HCT116 (cell line): ENCODE measurements at regions not wholly inside any gene's neighbourhood (a gene's known extent, or its start where the extent isn't known, plus 50 kb on each side); places are given as distances from the start of the nearest gene placed in this dataset.

Source experiments
- ATAC-seq: fragments of 200-7000 bp; cut with Tn5 transposase; 2 replicates; pipeline ENCODE4 v1.9.1; 2020; ENCODE audit warnings: mild to moderate bottlenecking, moderate library complexity
- BruUV-seq: library from RNA; stranded (reverse); fragments of 400-500 nt; replicated peaks from 2 replicates; lab custom pipeline; 2021; lab: Mats Ljungman, UMichigan
- CTCF ChIA-PET: fragments of 300-600 bp; sonication (Branson Sonifier 250); formaldehyde crosslinking; loops from one replicate; lab custom pipeline; 2021; ENCODE audit warnings: antibody characterized with exemption; lab: Charles Lee
- POLR2A ChIA-PET: fragments of 300-600, 350-600 bp; sonication (Branson Sonifier 250); formaldehyde crosslinking; loops from one replicate; lab custom pipeline; 2021; ENCODE audit warnings: antibody characterized with exemption; lab: Charles Lee
- RAD21 ChIA-PET, 2 experiments: fragments of 300-600 bp; sonication (Branson Sonifier 250); formaldehyde crosslinking; loops; one replicate each; lab custom pipeline; 2023; ENCODE audit warnings: low total read pairs in 2 of 2; ENCODE audit not compliant: uncharacterized antibody in 2 of 2, unreplicated experiment in 2 of 2, low non-redundant PET in 1 of 2; lab: Charles Lee
- DNase-seq: peaks from one replicate; pipeline ENCODE4 v3.0.0-alpha.2; 2010; ENCODE audit warnings: low read depth, low spot score
- H2AFZ ChIP-seq: fragments of 200-600 bp; shearing (Covaris generic), sonication (generic); 2 replicates; pipeline ENCODE4 v1.6.1; 2017; ENCODE audit warnings: low read depth, mixed run types, mixed read lengths, antibody characterized with exemption, low read length; ENCODE audit not compliant: poor library complexity, severe bottlenecking
- H3K27ac ChIP-seq: 2 replicates; pipeline ENCODE4 v1.5.1; 2012; ENCODE audit warnings: low read depth, low read length
- H3K27me3 ChIP-seq: fragments of 200-600 bp; sonication (generic); 2 replicates; pipeline ENCODE4 v1.6.1; 2016; ENCODE audit warnings: mixed run types, low read length, mixed read lengths; ENCODE audit not compliant: insufficient read depth
- H3K36me3 ChIP-seq, 2 experiments: fragments of 200-500 bp in 1 of 2; fragments of 200-600 bp in 1 of 2; sonication (Bioruptor generic) in 1 of 2; sonication (generic) in 1 of 2; 2 replicates each; pipeline versions ENCODE4 v1.5.1 to v1.6.1; 2014 to 2016; ENCODE audit warnings: low read length in 2 of 2, inconsistent platforms in 1 of 2, mixed read lengths in 1 of 2, mixed run types in 1 of 2; ENCODE audit not compliant: insufficient read depth in 2 of 2, control insufficient read depth in 1 of 2
- H3K4me1 ChIP-seq, 2 experiments: fragments of 200-600 bp in 1 of 2; sonication (generic) in 1 of 2; 2 replicates each; pipeline versions ENCODE4 v1.5.1 to v1.6.1; 2012 to 2017; ENCODE audit warnings: low read length in 2 of 2, inconsistent platforms in 1 of 2, mild to moderate bottlenecking in 1 of 2, mixed read lengths in 1 of 2, mixed run types in 1 of 2, moderate library complexity in 1 of 2; ENCODE audit not compliant: insufficient read depth in 2 of 2, control insufficient read depth in 1 of 2
- H3K4me2 ChIP-seq: fragments of 200-600 bp; sonication (generic); 2 replicates; pipeline ENCODE4 v1.6.1; 2017; ENCODE audit warnings: mixed run types, low read length, mixed read lengths
- H3K4me3 ChIP-seq, 2 experiments: fragments of 200-600 bp in 1 of 2; sonication (generic) in 1 of 2; replicated peaks in 1 of 2; 2 replicates each; pipeline ENCODE4 v1.5.1; 2011 to 2016; ENCODE audit warnings: low read length in 2 of 2, control low read depth in 1 of 2, low read depth in 1 of 2, mild to moderate bottlenecking in 1 of 2, mixed read lengths in 1 of 2, mixed run types in 1 of 2
- H3K79me2 ChIP-seq: fragments of 200-600 bp; sonication (generic); 2 replicates; pipeline ENCODE4 v1.6.1; 2017; ENCODE audit warnings: mild to moderate bottlenecking, mixed run types, low read length, moderate library complexity, mixed read lengths; ENCODE audit not compliant: insufficient read depth
- H3K9ac ChIP-seq: fragments of 200-600 bp; sonication (generic); 2 replicates; pipeline ENCODE4 v1.6.1; 2016; ENCODE audit warnings: low read length, mixed read lengths
- H3K9me2 ChIP-seq: fragments of 200-600 bp; sonication (generic), shearing (Covaris generic); 2 replicates; pipeline ENCODE4 v1.6.1; 2017; ENCODE audit warnings: mixed run types, mild to moderate bottlenecking, moderate library complexity; ENCODE audit not compliant: insufficient read depth
- H3K9me3 ChIP-seq, 2 experiments: fragments of 200-500 bp in 1 of 2; fragments of 200-600 bp in 1 of 2; sonication (Bioruptor generic) in 1 of 2; sonication (generic) in 1 of 2; 2 replicates each; pipeline ENCODE4 v1.6.1; 2014 to 2017; ENCODE audit warnings: low read length in 2 of 2, mixed read lengths in 2 of 2, inconsistent platforms in 1 of 2, low read depth in 1 of 2, mild to moderate bottlenecking in 1 of 2, mixed run types in 1 of 2, moderate library complexity in 1 of 2; ENCODE audit not compliant: control insufficient read depth in 1 of 2, insufficient read depth in 1 of 2
- H4K20me1 ChIP-seq: fragments of 200-600 bp; sonication (generic), shearing (Covaris generic); 2 replicates; pipeline ENCODE4 v1.6.1; 2017; ENCODE audit warnings: mixed run types, mild to moderate bottlenecking, moderate library complexity; ENCODE audit not compliant: insufficient read depth
- ATF3 ChIP-seq: IDR thresholded peaks from 2 replicates; pipeline ENCODE4 v1.6.1; 2012
- CEBPB ChIP-seq: IDR thresholded peaks from 2 replicates; pipeline ENCODE4 v1.6.1; 2012; ENCODE audit warnings: low read depth
- ELF1 ChIP-seq: IDR thresholded peaks from 2 replicates; pipeline ENCODE4 v1.6.1; 2012; ENCODE audit warnings: low read depth, borderline replicate concordance
- EZH2phosphoT487 ChIP-seq: fragments of 200-600 bp; IDR thresholded peaks from 2 replicates; pipeline ENCODE4 v1.6.1; 2018; ENCODE audit warnings: antibody characterized with exemption, borderline replicate concordance
- JUND ChIP-seq: IDR thresholded peaks from 2 replicates; pipeline ENCODE4 v1.6.1; 2012
- MAX ChIP-seq: IDR thresholded peaks from 2 replicates; pipeline ENCODE4 v1.6.1; 2012
- POLR2AphosphoS5 ChIP-seq: IDR thresholded peaks from 2 replicates; pipeline ENCODE4 v1.6.1; 2011; ENCODE audit warnings: mild to moderate bottlenecking, low read depth, low read length, moderate library complexity
- RAD21 ChIP-seq: IDR thresholded peaks from 2 replicates; pipeline ENCODE4 v1.6.1; 2012; ENCODE audit warnings: low read depth, mild to moderate bottlenecking
- REST ChIP-seq: IDR thresholded peaks from 2 replicates; pipeline ENCODE4 v1.6.1; 2012; ENCODE audit warnings: low read depth
- SP1 ChIP-seq: IDR thresholded peaks from 2 replicates; pipeline ENCODE4 v1.6.1; 2012; ENCODE audit warnings: low read depth
- SRF ChIP-seq: IDR thresholded peaks from 2 replicates; pipeline ENCODE4 v1.6.1; 2012; ENCODE audit warnings: low read depth
- YY1 ChIP-seq: IDR thresholded peaks from 2 replicates; pipeline ENCODE4 v1.6.1; 2011; ENCODE audit warnings: low read length, low read depth, moderate library complexity, mild to moderate bottlenecking; ENCODE audit not compliant: insufficient replicate concordance; ENCODE audit errors: extremely low read depth
- ZBTB33 ChIP-seq: IDR thresholded peaks from 2 replicates; pipeline ENCODE4 v1.6.1; 2011; ENCODE audit warnings: mild to moderate bottlenecking, low read length, moderate library complexity; ENCODE audit not compliant: insufficient replicate concordance; ENCODE audit errors: extremely low read depth
- ZNF274 ChIP-seq: fragments of 200-500 bp; sonication (Bioruptor generic); IDR thresholded peaks from 2 replicates; pipeline ENCODE4 v1.6.1; 2014; ENCODE audit warnings: mild to moderate bottlenecking, low read depth, low read length, inconsistent platforms
- intact Hi-C: fragments of 100-400 bp; cut with micrococcal nuclease; formaldehyde crosslinking; loops from 2 replicates; pipeline ENCODE4 v1.10.0; 2022

GRCh38 chr18:33960417-33960816 lies 264.3 kb downstream of the NOL4 start:
- H3K9me3 ChIP-seq, result peaks cover 13 to 25% of the 10 kb centered on the region in 2 experiments; a peak in 2 of 4 replicates
- CTCF ChIA-PET, result no interaction called here
- H2AFZ ChIP-seq, result no peak overlapping the region
- no peak overlapping the region for H3K9ac ChIP-seq
- H3K9me2 ChIP-seq, result no peaks in the 10 kb centered on the region
- TF ChIP-seq ATF3 (no peak), ELF1 (no peak)
- BruUV-seq, result no TSS peak
- ATAC-seq, result no peak
- no peak overlapping the region for H3K4me2 ChIP-seq
- no peak overlapping the region for H3K4me3 ChIP-seq
- POLR2A ChIA-PET, result no interaction called here
- no peaks in the 10 kb centered on the region for H4K20me1 ChIP-seq
- no peaks in the 10 kb centered on the region for H3K4me1 ChIP-seq
- no peaks in the 10 kb centered on the region for H3K36me3 ChIP-seq
- H3K79me2 ChIP-seq, result no peaks in the 10 kb centered on the region
- RAD21 ChIA-PET, result no interaction called here
- intact Hi-C loops, result no loop called here
- no peak overlapping the region for H3K27ac ChIP-seq
- DNase-seq, result no peak
- H3K27me3 ChIP-seq, result no peaks in the 10 kb centered on the region

- RAD21 ChIA-PET, result no interaction called here
- H3K36me3 ChIP-seq, result no peaks in the 10 kb centered on the region
Observed at GRCh38 chr18:33959609-33960008, 265.1 kb downstream of the NOL4 start.

More at GRCh38 chr18:33959609-33960008, 265.1 kb downstream of the NOL4 start:
- no peaks in the 10 kb centered on the region for H3K27me3 ChIP-seq
- BruUV-seq, result no TSS peak
- no peaks in the 10 kb centered on the region for H3K79me2 ChIP-seq
- no peak overlapping the region for H3K27ac ChIP-seq
- intact Hi-C loops, result no loop called here
- POLR2A ChIA-PET, result no interaction called here
- no peak for DNase-seq
- no peak for ATAC-seq
- TF ChIP-seq ATF3, result no peak
- TF ChIP-seq SP1, result no peak
- TF ChIP-seq SRF, result no peak
- TF ChIP-seq MAX, result no peak
- no peak for TF ChIP-seq EZH2phosphoT487
- no peak for TF ChIP-seq CEBPB
- TF ChIP-seq ZNF274, result no peak
- TF ChIP-seq JUND, result no peak
- TF ChIP-seq ZBTB33, result no peak
- TF ChIP-seq REST, result no peak
- TF ChIP-seq YY1, result no peak
- TF ChIP-seq ELF1, result no peak
- no peak for TF ChIP-seq RAD21
- no peak for TF ChIP-seq POLR2AphosphoS5
- TF ChIP-seq, all 23 proteins: peak for 0
- Histone ChIP-seq H3K4me3 (no peak overlapping the region), H3K4me2 (no peak overlapping the region), H3K9ac (no peak overlapping the region), H2AFZ (no peak overlapping the region), H4K20me1 (no peaks in the 10 kb centered on the region), H3K9me2 (no peaks in the 10 kb centered on the region), H3K9me3 (peaks cover 7 to 25% of the 10 kb centered on the region in 2 experiments; a peak in 2 of 4 replicates), H3K4me1 (no peaks in the 10 kb centered on the region)
- CTCF ChIA-PET, result no interaction called here
